ENCODE measurements at regions not wholly inside any gene's neighbourhood (a gene's known extent, or its start where the extent isn't known, plus 50 kb on each side); places are given as distances from the start of the nearest gene placed in this dataset.

DNA sequence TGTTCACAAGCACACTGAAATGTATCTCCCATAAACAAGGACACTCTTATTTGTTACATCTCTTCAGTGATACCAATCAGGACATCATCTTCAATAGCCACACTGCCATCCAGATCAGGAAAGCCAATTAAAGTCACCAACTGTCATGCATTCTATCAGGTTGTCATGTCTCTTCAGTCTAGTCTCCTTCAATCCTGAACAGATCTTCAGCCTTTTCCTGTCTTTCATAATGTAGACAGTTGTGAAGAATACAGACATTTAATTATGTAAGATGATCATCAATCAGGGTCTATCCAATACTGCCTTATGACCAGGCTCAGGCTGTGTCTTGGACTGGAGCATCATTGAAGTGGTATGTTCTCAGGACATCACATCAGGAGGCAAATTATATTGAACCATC is 419.8 kb upstream of the SMC2 start:
- TF ChIP-seq CTCF (IDR thresholded peaks at IDR 0.05; ENCODE audit: low read depth, low read length, missing control alignments): no peak
- no peak for DNase-seq (ENCODE audit: low read depth)
- no peak overlapping the region for H3K4me3 ChIP-seq (ENCODE audit: low read depth, low read length)

DNA sequence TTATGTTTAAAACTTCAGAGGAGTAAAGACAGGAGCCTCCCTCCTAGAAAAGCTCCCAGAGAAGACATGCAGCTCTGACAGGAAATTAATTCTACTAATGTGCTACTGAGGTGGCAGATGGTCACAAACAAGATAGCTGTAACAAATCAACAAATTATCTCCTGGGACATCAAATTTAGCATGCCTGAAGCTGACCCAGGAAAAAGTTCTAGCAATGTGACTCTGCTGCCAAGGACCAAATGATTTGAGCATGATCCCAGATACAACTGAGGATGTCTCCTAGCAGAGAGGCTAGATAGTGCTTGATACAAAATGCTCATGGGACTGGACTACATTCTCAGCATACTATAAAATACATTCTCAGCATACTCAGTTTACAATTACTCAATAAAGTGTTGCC is 413.5 kb upstream of the SMC2 start:
- DNase-seq (ENCODE audit: low read depth): no peak
- TF ChIP-seq CTCF (IDR thresholded peaks at IDR 0.05; ENCODE audit: low read depth, low read length, missing control alignments): no peak
- no peak overlapping the region for H3K4me3 ChIP-seq (ENCODE audit: low read depth, low read length)

GRCh38 chr9:103681435-103681834 is 412.7 kb upstream of the SMC2 start:
- no peak for TF ChIP-seq CTCF (IDR thresholded peaks at IDR 0.05; ENCODE audit: low read depth, low read length, missing control alignments)
- DNase-seq (ENCODE audit: low read depth): no peak
- no peak overlapping the region for H3K4me3 ChIP-seq (ENCODE audit: low read depth, low read length)

DNA sequence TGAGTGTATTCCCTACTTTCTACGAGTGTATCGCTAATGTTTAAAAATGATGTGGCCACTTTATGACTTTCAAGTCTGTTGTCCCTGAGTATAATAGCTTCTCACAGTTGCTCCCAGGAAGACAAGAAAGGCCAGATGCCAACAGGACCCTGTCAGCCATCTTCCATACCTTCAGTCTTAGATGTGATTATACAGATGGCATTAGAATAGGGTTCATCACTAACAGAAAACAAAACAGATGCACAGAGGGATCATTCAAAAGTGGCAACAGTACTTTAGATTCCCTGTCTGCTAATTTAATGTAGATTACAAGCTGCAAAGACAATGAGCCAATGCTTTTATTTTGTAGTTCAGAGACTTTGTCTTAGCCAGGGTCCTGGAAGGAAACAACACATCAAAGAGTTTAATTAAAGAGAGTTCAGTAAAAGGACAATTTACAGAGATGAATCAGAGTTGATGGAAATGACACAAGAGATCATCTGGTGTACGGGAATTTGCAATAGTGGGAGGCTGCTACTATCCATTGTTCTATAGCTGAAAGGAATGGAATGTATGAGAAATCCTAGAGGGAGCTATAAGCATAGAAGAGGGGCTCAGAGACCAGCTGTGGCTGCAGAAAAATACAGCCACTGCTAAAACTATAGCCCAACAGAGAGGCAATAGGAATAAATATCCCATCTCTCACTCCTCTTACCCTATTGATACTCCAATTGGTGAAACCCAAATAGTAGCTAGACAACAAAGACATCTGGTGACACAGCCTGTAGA is 393.7 kb upstream of the SMC2 start:
- TF ChIP-seq CTCF (IDR thresholded peaks at IDR 0.05; ENCODE audit: low read depth, low read length, missing control alignments): no peak
- DNase-seq (ENCODE audit: low read depth): no peak
- H3K4me3 ChIP-seq (ENCODE audit: low read depth, low read length): no peak overlapping the region

DNA sequence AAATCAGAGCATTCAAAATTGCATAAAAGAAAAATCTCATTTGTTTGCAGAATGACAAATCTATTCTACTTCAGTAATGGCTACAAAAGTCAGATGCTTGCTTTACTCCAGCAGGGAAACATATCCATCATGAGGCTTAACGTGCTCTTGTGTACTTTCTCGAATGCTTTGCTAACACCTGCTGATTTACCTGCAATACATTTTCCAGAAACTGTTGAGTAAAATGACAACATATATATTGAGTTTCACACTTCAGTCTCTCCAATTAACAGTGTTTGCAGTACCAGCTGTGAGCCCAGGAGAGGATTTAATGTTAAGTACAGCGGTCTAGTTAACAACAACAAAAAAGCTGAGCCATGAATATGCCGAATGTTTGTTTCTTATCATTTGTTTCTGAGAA is 391.5 kb upstream of the SMC2 start:
- H3K4me3 ChIP-seq (ENCODE audit: low read depth, low read length): no peak overlapping the region
- no peak for TF ChIP-seq CTCF (IDR thresholded peaks at IDR 0.05; ENCODE audit: low read depth, low read length, missing control alignments)
- no peak for DNase-seq (ENCODE audit: low read depth)

DNA sequence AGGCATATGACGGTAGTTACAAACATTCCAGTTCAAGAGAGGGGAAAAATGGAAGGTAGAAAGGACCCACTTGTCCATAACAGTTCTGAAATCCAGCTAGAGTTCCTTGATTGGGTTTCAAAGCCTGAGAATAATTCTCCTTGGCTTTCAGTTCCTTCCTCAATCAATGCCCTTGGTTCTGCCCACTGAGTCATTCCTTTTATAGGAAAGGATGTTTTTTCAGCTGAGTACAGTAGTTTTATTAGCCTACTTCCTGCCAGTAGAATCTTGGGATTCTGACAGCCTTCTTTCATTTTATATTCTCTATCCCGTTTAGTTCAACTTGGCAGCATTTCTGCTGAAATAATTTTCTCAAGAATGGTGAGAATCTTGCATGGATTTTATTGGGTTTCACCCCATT is 386.9 kb upstream of the SMC2 start:
- TF ChIP-seq CTCF (IDR thresholded peaks at IDR 0.05; ENCODE audit: low read depth, low read length, missing control alignments): no peak

GRCh38 chr9:103709366-103709765 is 384.7 kb upstream of the SMC2 start:
- TF ChIP-seq CTCF (IDR thresholded peaks at IDR 0.05; ENCODE audit: low read depth, low read length, missing control alignments): no peak
- no peak for DNase-seq (ENCODE audit: low read depth)
- no peak overlapping the region for H3K4me3 ChIP-seq (ENCODE audit: low read depth, low read length)

More for the DNA sequence above, 386.9 kb upstream of the SMC2 start:
- no peak overlapping the region for H3K4me3 ChIP-seq (ENCODE audit: low read depth, low read length)
- DNase-seq (ENCODE audit: low read depth): no peak

All from GM12864 (cell line).